NT2/D1 (cell line): ENCODE measurements at regions not wholly inside any gene's neighbourhood (a gene's known extent, or its start where the extent isn't known, plus 50 kb on each side); places are given as distances from the start of the nearest gene placed in this dataset.

Experiments used
- SUZ12 ChIP-seq: IDR thresholded peaks from 2 replicates; pipeline ENCODE4 v1.6.1; 2011; ENCODE audit not compliant: insufficient read length, insufficient read depth; ENCODE audit errors: extremely low read depth
- ZNF274 ChIP-seq: IDR thresholded peaks from 2 replicates; pipeline ENCODE4 v1.6.1; 2011; ENCODE audit warnings: mild to moderate bottlenecking, low read depth, low read length

GRCh38 chr1:238961790-238962189 is 424.6 kb upstream of the CHRM3 start:
- TF ChIP-seq ZNF274 (no peak), SUZ12 (no peak)
